Right ventricle myocardium superior (tissue), 1 donor: ENCODE measurements at regions not wholly inside any gene's neighbourhood (a gene's known extent, or its start where the extent isn't known, plus 50 kb on each side); places are given as distances from the start of the nearest gene placed in this dataset.
A peak's percentile ranks its signal among the peaks of the same experiment; 100 is the strongest.

ENCODE experiments used
- ATAC-seq: fragments of 200-7000 bp; cut with Tn5 transposase; one replicate; pipeline ENCODE4 v1.9.1; 2020; ENCODE audit warnings: mild to moderate bottlenecking; ENCODE audit not compliant: poor library complexity
- DNase-seq: peaks from one replicate; pipeline ENCODE4 v3.0.0-alpha.2; 2020
- intact Hi-C: fragments of 100-400 bp; cut with DNase I; formaldehyde crosslinking; loops from one replicate; pipeline ENCODE4 v1.11.2; 2022
- donor health status: DM: no; HTN: yes; CAD: no; lungs with severe emphysema.

GRCh38 chr9:36728651-36729520 lies 156.2 kb downstream of the MELK start:
- ATAC-seq, result no peak

GRCh38 chr9:36729906-36730305 lies 157.2 kb downstream of the MELK start:
- no peak for ATAC-seq
- no peak for DNase-seq
- intact Hi-C loops, result no loop called here

More at GRCh38 chr9:36728651-36729520, 156.2 kb downstream of the MELK start:
- intact Hi-C loops, result no loop called here
- peak; percentile 58 for DNase-seq

GRCh38 chr9:36730414-36730813 lies 157.7 kb downstream of the MELK start:
- intact Hi-C loops, result no loop called here
- DNase-seq, result no peak
- ATAC-seq, result no peak

GRCh38 chr9:36731068-36731956 lies 158.6 kb downstream of the MELK start:
- ATAC-seq (no peak), DNase-seq (no peak)
- intact Hi-C loops, result no loop called here

GRCh38 chr9:36734737-36735136 lies 162.0 kb downstream of the MELK start:
- intact Hi-C loops, result no loop called here
- DNase-seq, result no peak
- no peak for ATAC-seq

- ATAC-seq (no peak), DNase-seq (no peak)
- intact Hi-C loops, result no loop called here
Measured at GRCh38 chr9:36736648-36737047, 164.0 kb downstream of the MELK start.

- intact Hi-C loops, result no loop called here
- no peak for ATAC-seq
Measured at GRCh38 chr9:36738318-36738976, 165.8 kb downstream of the MELK start.

GRCh38 chr9:36739373-36740116 lies 166.8 kb downstream of the MELK start:
- no peak for ATAC-seq
- DNase-seq, result no peak
- intact Hi-C loops, result no loop called here

More at GRCh38 chr9:36738318-36738976, 165.8 kb downstream of the MELK start:
- no peak for DNase-seq

GRCh38 chr9:36742264-36742663 lies 169.6 kb downstream of the MELK start:
- intact Hi-C loops, result no loop called here
- DNase-seq (no peak), ATAC-seq (no peak)

GRCh38 chr9:36744678-36745077 lies 172.0 kb downstream of the MELK start:
- ATAC-seq (no peak), DNase-seq (no peak)
- intact Hi-C loops, result no loop called here

- ATAC-seq (no peak), DNase-seq (no peak)
- intact Hi-C loops, result no loop called here
Measured at GRCh38 chr9:36745977-36746376, 173.3 kb downstream of the MELK start.

GRCh38 chr9:36746415-36746814 lies 173.7 kb downstream of the MELK start:
- ATAC-seq (no peak), DNase-seq (no peak)
- intact Hi-C loops, result no loop called here

- DNase-seq, result peak; percentile 44
- no peak for ATAC-seq
- intact Hi-C loops, result no loop called here
Measured at GRCh38 chr9:36748322-36748899, 175.7 kb downstream of the MELK start.

- ATAC-seq, result no peak
- intact Hi-C loops, result no loop called here
Measured at GRCh38 chr9:36749461-36749860, 176.8 kb downstream of the MELK start.

GRCh38 chr9:36750630-36751029 lies 177.9 kb downstream of the MELK start:
- no peak for DNase-seq
- no peak for ATAC-seq
- intact Hi-C loops, result no loop called here

More at GRCh38 chr9:36749461-36749860, 176.8 kb downstream of the MELK start:
- DNase-seq, result no peak

GRCh38 chr9:36755019-36755418 lies 182.3 kb downstream of the MELK start:
- intact Hi-C loops, result no loop called here
- DNase-seq (no peak), ATAC-seq (no peak)

- intact Hi-C loops, result no loop called here
- no peak for ATAC-seq
- DNase-seq, result no peak
Measured at GRCh38 chr9:36759141-36759540, 186.4 kb downstream of the MELK start.

GRCh38 chr9:36759976-36760375 lies 187.3 kb downstream of the MELK start:
- ATAC-seq (no peak), DNase-seq (no peak)
- intact Hi-C loops, result no loop called here
